WTC11 (cell line): ENCODE measurements at regions not wholly inside any gene's neighbourhood (a gene's known extent, or its start where the extent isn't known, plus 50 kb on each side); places are given as distances from the start of the nearest gene placed in this dataset.

Source experiments
- CTCF ChIP-seq: fragments of 200-600 bp; IDR thresholded peaks from 2 replicates; pipeline ENCODE4 v1.8.0; 2022; ENCODE audit warnings: antibody characterized with exemption
- GRHL2 ChIP-seq: fragments of 250-450 bp; sonication (Bioruptor Pico); IDR thresholded peaks from 2 replicates; pipeline ENCODE4 v1.8.0; 2022; ENCODE audit warnings: mild to moderate bottlenecking, moderate library complexity; ENCODE audit not compliant: insufficient replicate concordance, severe bottlenecking
- KAT7 ChIP-seq: sonication (generic); formaldehyde crosslinking; IDR thresholded peaks from 2 replicates; pipeline ENCODE4 v1.8.1; 2023; ENCODE audit warnings: missing genetic modification reagents, mild to moderate bottlenecking, borderline replicate concordance
- MLX ChIP-seq: sonication (generic); formaldehyde crosslinking; IDR thresholded peaks from 2 replicates; pipeline ENCODE4 v1.8.1; 2023; ENCODE audit warnings: mild to moderate bottlenecking, missing genetic modification reagents, moderate library complexity
- USF1 ChIP-seq: sonication (generic); formaldehyde crosslinking; IDR thresholded peaks from 2 replicates; pipeline ENCODE4 v1.8.0; 2022; ENCODE audit warnings: mild to moderate bottlenecking, missing genetic modification reagents

GRCh38 chr2:60324536-60324935, 228.9 kb downstream of the BCL11A start:
- TF ChIP-seq USF1, result no peak
- TF ChIP-seq MLX (CRISPR knock-in tag), result no peak
- no peak for TF ChIP-seq KAT7 (CRISPR knock-in tag)
- no peak for TF ChIP-seq GRHL2
- no peak for TF ChIP-seq CTCF
